Thymus (tissue), 11 donors: ENCODE measurements at regions not wholly inside any gene's neighbourhood (a gene's known extent, or its start where the extent isn't known, plus 50 kb on each side); places are given as distances from the start of the nearest gene placed in this dataset.

Experiments used
- DNase-seq, 9 donors: peaks; one replicate each; pipeline ENCODE4 v3.0.0-alpha.2; 2013; ENCODE audit warnings: low spot score in 9 of 9, low read depth in 6 of 9, missing footprints in 1 of 9
- H3K27ac ChIP-seq, 2 donors: one replicate each; pipeline ENCODE4 v1.5.1; 2013; ENCODE audit warnings: control low read depth in 1 of 2, low read depth in 1 of 2, low read length in 1 of 2, mild to moderate bottlenecking in 1 of 2, moderate library complexity in 1 of 2
- H3K27me3 ChIP-seq, 2 donors: one replicate each; pipeline ENCODE4 v1.5.1; 2013; ENCODE audit warnings: low read length in 1 of 2; ENCODE audit not compliant: control insufficient read depth in 2 of 2, insufficient read depth in 1 of 2
- H3K36me3 ChIP-seq, 2 donors: one replicate each; pipeline ENCODE4 v1.5.1; 2013; ENCODE audit warnings: low read length in 1 of 2, mild to moderate bottlenecking in 1 of 2, moderate library complexity in 1 of 2; ENCODE audit not compliant: control insufficient read depth in 2 of 2, insufficient read depth in 2 of 2
- H3K4me1 ChIP-seq, 2 donors: one replicate each; pipeline ENCODE4 v1.5.1; 2013; ENCODE audit warnings: low read length in 2 of 2; ENCODE audit not compliant: control insufficient read depth in 2 of 2, insufficient read depth in 2 of 2
- H3K4me3 ChIP-seq, 2 donors: one replicate each; pipeline ENCODE4 v1.5.1; 2013; ENCODE audit warnings: low read length in 2 of 2, control low read depth in 1 of 2, mild to moderate bottlenecking in 1 of 2
- H3K9me3 ChIP-seq, 2 donors: one replicate each; pipeline ENCODE4 v1.5.1; 2013; ENCODE audit warnings: low read length in 1 of 2, mild to moderate bottlenecking in 1 of 2; ENCODE audit not compliant: control insufficient read depth in 2 of 2, insufficient read depth in 1 of 2
- WGBS: extraction: QIAGEN DNeasy Blood & Tissue Kit; methylation state at CpG from one replicate; pipeline ENCODE4 v1.1.7; 2013; 5-methylcytosine and 5-hydroxymethylcytosine counted together
- donor health status: healthy.

DNA sequence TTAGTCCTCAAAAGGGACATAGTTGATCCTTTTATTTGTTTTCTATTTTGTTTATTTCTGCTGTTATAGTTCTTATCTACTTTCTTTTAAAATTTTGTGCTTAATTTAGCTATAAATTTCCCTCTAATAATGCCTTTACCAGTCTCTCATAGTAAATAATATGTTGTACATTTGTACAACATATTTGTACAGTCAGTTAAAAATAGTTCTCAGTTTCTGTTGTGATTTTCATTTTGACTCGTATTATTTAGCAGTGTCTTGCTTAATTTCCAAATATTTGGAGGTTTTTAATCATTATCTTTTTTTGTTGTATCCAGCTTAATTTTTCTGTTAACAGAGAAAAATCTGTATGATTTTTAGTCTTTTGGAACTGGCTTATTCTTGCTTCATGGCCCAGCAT, 443.6 kb upstream of the TRIB2 start:
- no peak for DNase-seq
- peaks cover 6 to 9% of the 10 kb centered on the region in 2 donors for H3K4me1 ChIP-seq
- 46% methylated on average over 1 of the region's 1 CpG for WGBS

DNA sequence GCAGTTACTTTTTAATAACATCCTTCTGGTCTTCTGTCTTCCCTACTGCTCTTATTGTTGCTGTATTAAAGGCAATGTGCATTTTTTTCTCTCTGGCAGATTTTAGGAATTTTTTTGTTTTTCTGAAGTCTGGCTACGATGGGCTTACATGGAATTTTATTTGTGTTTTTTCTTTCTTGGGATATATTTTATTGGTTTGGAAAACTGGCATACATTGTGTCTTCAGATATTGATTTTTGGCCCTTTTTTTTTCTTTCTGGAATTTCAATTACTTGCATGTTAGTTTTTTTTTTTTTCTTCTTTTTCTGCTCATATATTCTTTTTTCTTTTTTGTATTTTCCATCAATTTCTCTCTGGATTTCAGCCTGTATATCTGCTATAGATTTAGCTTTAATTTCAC, 442.1 kb upstream of the TRIB2 start:
- Histone ChIP-seq H3K36me3 (no peaks in the 10 kb centered on the region), H3K27ac (no peak overlapping the region), H3K9me3 (no peaks in the 10 kb centered on the region), H3K27me3 (no peaks in the 10 kb centered on the region), H3K4me3 (no peak overlapping the region), H3K4me1 (peaks cover 6 to 9% of the 10 kb centered on the region in 2 donors)
- DNase-seq = no peak
- 94% methylated on average over 1 of the region's 1 CpG for WGBS

More for the DNA sequence above, 443.6 kb upstream of the TRIB2 start:
- Histone ChIP-seq H3K27ac (no peak overlapping the region), H3K4me3 (no peak overlapping the region), H3K36me3 (no peaks in the 10 kb centered on the region), H3K27me3 (no peaks in the 10 kb centered on the region), H3K9me3 (no peaks in the 10 kb centered on the region)

- Histone ChIP-seq H3K36me3 (no peaks in the 10 kb centered on the region), H3K27ac (peak overlapping the region in 1 of 2 donors; percentile 10), H3K9me3 (no peaks in the 10 kb centered on the region), H3K4me3 (no peak overlapping the region), H3K4me1 (peaks cover 6 to 9% of the 10 kb centered on the region in 2 donors), H3K27me3 (no peaks in the 10 kb centered on the region)
- peak in 1 of 9 donors; percentile 52 for DNase-seq
- 35% methylated on average over 7 of the region's 7 CpGs for WGBS
These were observed 439.3 kb upstream of the TRIB2 start for GRCh38 chr2:12277241-12278034.

GRCh38 chr2:12278217-12278750, 438.5 kb upstream of the TRIB2 start:
- H3K36me3 ChIP-seq = no peaks in the 10 kb centered on the region
- DNase-seq = no peak
- H3K4me3 ChIP-seq = no peak overlapping the region
- H3K27ac ChIP-seq = no peak overlapping the region
- H3K27me3 ChIP-seq = no peaks in the 10 kb centered on the region
- no peaks in the 10 kb centered on the region for H3K9me3 ChIP-seq
- 97% methylated on average over 4 of the region's 4 CpGs for WGBS
- H3K4me1 ChIP-seq = peaks cover 6 to 9% of the 10 kb centered on the region in 2 donors

DNA sequence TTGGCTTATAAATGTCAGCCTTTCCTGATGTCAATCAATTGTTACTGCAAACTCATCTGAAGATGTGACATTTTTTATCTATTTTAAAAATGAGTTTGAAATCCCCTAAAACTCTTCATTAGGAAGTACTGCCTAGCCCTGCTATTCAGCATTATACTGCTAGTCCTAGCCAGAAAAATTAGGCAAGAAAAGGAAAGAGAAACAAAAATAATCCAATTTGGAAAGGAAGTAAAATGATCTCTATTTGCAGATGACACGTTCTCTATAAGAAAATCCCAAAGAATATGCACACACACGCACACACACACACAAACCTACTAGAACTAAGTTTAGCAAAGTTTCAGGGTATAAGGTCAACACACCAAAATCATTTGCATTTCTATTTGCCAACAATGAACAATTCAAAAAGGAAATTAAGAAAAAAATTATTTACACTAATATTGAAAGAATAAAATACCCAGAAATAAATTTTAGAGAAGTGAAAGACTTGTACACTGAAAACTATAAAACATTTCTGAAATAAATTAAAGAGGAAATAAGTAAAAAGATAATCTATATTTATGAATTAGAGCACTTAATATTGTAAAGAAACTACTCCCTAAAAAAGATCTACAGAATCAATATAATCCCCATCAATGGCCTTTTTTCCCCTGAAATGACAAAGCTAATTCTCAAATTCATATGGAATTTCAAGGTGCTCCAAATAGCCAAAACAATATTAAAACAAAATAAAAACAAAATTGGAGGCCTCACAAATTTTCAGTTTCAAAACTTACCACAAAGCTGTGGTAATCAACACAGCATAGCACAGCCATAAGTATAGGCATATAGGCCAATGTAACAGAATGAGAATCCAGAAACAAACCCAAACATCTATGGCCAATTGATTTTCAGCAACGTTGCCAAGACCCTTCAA, 433.7 kb upstream of the TRIB2 start:
- no peak for DNase-seq
- WGBS = 95% methylated on average over 3 of the region's 3 CpGs
- H3K4me1 ChIP-seq = peaks cover 0 to 6% of the 10 kb centered on the region in 2 donors
- H3K9me3 ChIP-seq = no peaks in the 10 kb centered on the region
- no peak overlapping the region for H3K27ac ChIP-seq
- H3K27me3 ChIP-seq = no peaks in the 10 kb centered on the region
- H3K36me3 ChIP-seq = no peaks in the 10 kb centered on the region
- H3K4me3 ChIP-seq = no peak overlapping the region

- 98% methylated on average over 5 of the region's 5 CpGs for WGBS
- H3K36me3 ChIP-seq = no peaks in the 10 kb centered on the region
- H3K4me3 ChIP-seq = no peak overlapping the region
- H3K4me1 ChIP-seq = peaks cover 0 to 6% of the 10 kb centered on the region in 2 donors
- H3K27ac ChIP-seq = no peak overlapping the region
- DNase-seq = no peak
- H3K9me3 ChIP-seq = no peaks in the 10 kb centered on the region
- no peaks in the 10 kb centered on the region for H3K27me3 ChIP-seq
These were observed 432.7 kb upstream of the TRIB2 start for GRCh38 chr2:12284037-12284436.

DNA sequence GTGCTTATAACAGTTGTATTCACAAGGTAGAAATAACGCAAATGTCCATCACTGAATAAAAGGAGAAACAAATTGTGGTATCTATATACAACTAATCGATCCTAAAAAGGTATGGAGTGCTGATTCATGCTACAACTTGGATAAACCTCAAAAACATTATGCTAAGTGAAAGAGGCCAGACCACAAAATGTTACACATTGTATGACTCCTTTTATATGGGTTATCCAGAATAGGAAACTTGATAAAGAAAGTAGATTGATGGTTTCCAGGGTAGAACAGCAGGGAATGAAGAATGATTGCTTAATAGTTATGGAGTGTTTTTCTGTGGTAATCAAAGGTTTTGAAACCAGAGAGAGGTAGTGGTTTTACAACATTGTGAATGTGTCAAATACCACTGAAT, 432.2 kb upstream of the TRIB2 start:
- Histone ChIP-seq H3K9me3 (no peaks in the 10 kb centered on the region), H3K27ac (no peak overlapping the region)
- WGBS = 96% methylated on average over 2 of the region's 2 CpGs

GRCh38 chr2:12286347-12286746, 430.4 kb upstream of the TRIB2 start:
- Histone ChIP-seq H3K27me3 (no peaks in the 10 kb centered on the region), H3K36me3 (no peaks in the 10 kb centered on the region), H3K4me3 (no peak overlapping the region), H3K27ac (no peak overlapping the region), H3K9me3 (no peaks in the 10 kb centered on the region), H3K4me1 (peaks cover 0 to 6% of the 10 kb centered on the region in 2 donors)
- WGBS = 98% methylated on average over 4 of the region's 4 CpGs
- DNase-seq = no peak

More for the DNA sequence above, 432.2 kb upstream of the TRIB2 start:
- peaks cover 0 to 6% of the 10 kb centered on the region in 2 donors for H3K4me1 ChIP-seq
- no peak for DNase-seq
- H3K4me3 ChIP-seq = no peak overlapping the region
- H3K27me3 ChIP-seq = no peaks in the 10 kb centered on the region
- H3K36me3 ChIP-seq = no peaks in the 10 kb centered on the region
